Thoracic aorta (tissue), 2 donors: ENCODE measurements at regions not wholly inside any gene's neighbourhood (a gene's known extent, or its start where the extent isn't known, plus 50 kb on each side); places are given as distances from the start of the nearest gene placed in this dataset.

Experiments
- ATAC-seq: fragments of 150-250 bp; one replicate; pipeline ENCODE4 v1.8.0; 2017; ENCODE audit warnings: low read depth; ENCODE audit not compliant: insufficient number of reproducible peaks, low FRiP score
- DNase-seq: peaks from one replicate; pipeline ENCODE4 v3.0.0-alpha.2; 2020; ENCODE audit warnings: low spot score
- H3K27ac ChIP-seq, 2 donors: fragments of 200-600 bp; sonication (generic); 1 replicate in 1 of 2; 2 replicates in 1 of 2; pipeline ENCODE4 v1.5.1; 2016; ENCODE audit warnings: mild to moderate bottlenecking in 2 of 2, moderate library complexity in 2 of 2
- H3K27me3 ChIP-seq: fragments of 200-600 bp; sonication (generic); replicated peaks from 2 replicates; pipeline ENCODE4 v1.6.0; 2016; ENCODE audit warnings: mild to moderate bottlenecking; ENCODE audit not compliant: insufficient read depth
- H3K36me3 ChIP-seq: fragments of 200-600 bp; sonication (generic); one replicate; pipeline ENCODE4 v1.5.1; 2016
- H3K4me1 ChIP-seq, 2 donors: fragments of 200-600 bp; sonication (generic); 1 replicate in 1 of 2; 2 replicates in 1 of 2; pipeline versions ENCODE4 v1.5.1 to v1.6.0; 2016; ENCODE audit warnings: low read depth in 2 of 2, mild to moderate bottlenecking in 1 of 2; ENCODE audit not compliant: control insufficient read depth in 1 of 2
- H3K4me3 ChIP-seq: fragments of 200-600 bp; sonication (generic); 2 replicates; pipeline ENCODE4 v1.5.1; 2016; ENCODE audit warnings: mild to moderate bottlenecking
- H3K9me3 ChIP-seq: fragments of 200-600 bp; sonication (generic); 2 replicates; pipeline ENCODE4 v1.5.1; 2016
- CTCF ChIP-seq: fragments of 200-600 bp; sonication (generic); IDR thresholded peaks from one replicate; pipeline ENCODE4 v1.5.1; 2019; ENCODE audit warnings: antibody characterized with exemption

- no peak for ATAC-seq
- Histone ChIP-seq H3K4me3 (no peak overlapping the region), H3K9me3 (no peaks in the 10 kb centered on the region), H3K4me1 (no peaks in the 10 kb centered on the region), H3K27me3 (no peaks in the 10 kb centered on the region), H3K27ac (no peak overlapping the region), H3K36me3 (no peaks in the 10 kb centered on the region)
- TF ChIP-seq CTCF, result no peak
- DNase-seq, result no peak
Measured at GRCh38 chr2:140157816-140158215, 1377.6 kb upstream of the NXPH2 start.

- TF ChIP-seq CTCF, result no peak
- Histone ChIP-seq H3K9me3 (no peaks in the 10 kb centered on the region), H3K27ac (no peak overlapping the region), H3K27me3 (no peaks in the 10 kb centered on the region), H3K36me3 (no peaks in the 10 kb centered on the region), H3K4me1 (no peaks in the 10 kb centered on the region), H3K4me3 (no peak overlapping the region)
- no peak for DNase-seq
- no peak for ATAC-seq
Measured at GRCh38 chr2:140154706-140155105, 1374.5 kb upstream of the NXPH2 start.

GRCh38 chr2:140154271-140154670 lies 1374.1 kb upstream of the NXPH2 start:
- DNase-seq (no peak), ATAC-seq (no peak)
- H3K27ac ChIP-seq, result no peak overlapping the region
- no peaks in the 10 kb centered on the region for H3K36me3 ChIP-seq
- no peaks in the 10 kb centered on the region for H3K4me1 ChIP-seq
- no peaks in the 10 kb centered on the region for H3K27me3 ChIP-seq
- TF ChIP-seq CTCF, result no peak
- no peaks in the 10 kb centered on the region for H3K9me3 ChIP-seq
- no peak overlapping the region for H3K4me3 ChIP-seq

GRCh38 chr2:140144611-140145010 lies 1364.4 kb upstream of the NXPH2 start:
- H3K27ac ChIP-seq, result no peak overlapping the region
- DNase-seq (no peak), ATAC-seq (no peak)
- no peak overlapping the region for H3K4me3 ChIP-seq
- no peaks in the 10 kb centered on the region for H3K27me3 ChIP-seq
- no peaks in the 10 kb centered on the region for H3K36me3 ChIP-seq
- no peaks in the 10 kb centered on the region for H3K4me1 ChIP-seq
- TF ChIP-seq CTCF, result no peak
- H3K9me3 ChIP-seq, result no peaks in the 10 kb centered on the region

- ATAC-seq, result no peak
- TF ChIP-seq CTCF, result no peak
- no peaks in the 10 kb centered on the region for H3K4me1 ChIP-seq
- H3K36me3 ChIP-seq, result no peaks in the 10 kb centered on the region
- no peak for DNase-seq
- H3K27ac ChIP-seq, result no peak overlapping the region
- no peak overlapping the region for H3K4me3 ChIP-seq
- no peaks in the 10 kb centered on the region for H3K27me3 ChIP-seq
- H3K9me3 ChIP-seq, result no peaks in the 10 kb centered on the region
Measured at GRCh38 chr2:140138736-140139135, 1358.5 kb upstream of the NXPH2 start.
